ENCODE measurements at regions not wholly inside any gene's neighbourhood (a gene's known extent, or its start where the extent isn't known, plus 50 kb on each side); places are given as distances from the start of the nearest gene placed in this dataset.

GRCh38 chr18:51656249-51656648 lies 458.8 kb upstream of the MEX3C start:
- DNase-seq (ENCODE audit: extremely low spot score), result no peak
- Histone ChIP-seq H3K27ac (replicated peaks in 1 of 4) (no peak overlapping the region), H3K4me1 (no peaks in the 10 kb centered on the region), H3K36me3 (no peaks in the 10 kb centered on the region), H3K9me3 (no peaks in the 10 kb centered on the region), H3K27me3 (no peaks in the 10 kb centered on the region), H3K4me3 (no peak overlapping the region)
- TF ChIP-seq POLR2AphosphoS5 (IDR thresholded peaks at IDR 0.05), result no peak
- TF ChIP-seq EP300 (IDR thresholded peaks at IDR 0.05), result no peak
- TF ChIP-seq CTCF (IDR thresholded peaks at IDR 0.05), result no peak
- no peak for TF ChIP-seq POLR2A (IDR thresholded peaks at IDR 0.05; ENCODE audit: low read depth)
- intact Hi-C loops (cut with DNase I), result no loop called here
- 86% methylated on average over 12 of the region's 12 CpGs for WGBS

GRCh38 chr18:51658436-51658835 lies 461.0 kb upstream of the MEX3C start:
- no peaks in the 10 kb centered on the region for H3K27me3 ChIP-seq
- no peak overlapping the region for H3K4me3 ChIP-seq
- DNase-seq (ENCODE audit: extremely low spot score), result no peak
- no peak overlapping the region for H3K27ac ChIP-seq (replicated peaks in 1 of 4)
- 39% methylated on average over 4 of the region's 4 CpGs for WGBS
- H3K9me3 ChIP-seq, result no peaks in the 10 kb centered on the region
- TF ChIP-seq CTCF (IDR thresholded peaks at IDR 0.05), result no peak
- no peaks in the 10 kb centered on the region for H3K36me3 ChIP-seq
- intact Hi-C loops (cut with DNase I), result no loop called here
- no peaks in the 10 kb centered on the region for H3K4me1 ChIP-seq

GRCh38 chr18:51659781-51660180 lies 462.3 kb upstream of the MEX3C start:
- WGBS, result 100% methylated on average over 2 of the region's 3 CpGs
- no peaks in the 10 kb centered on the region for H3K4me1 ChIP-seq
- H3K27me3 ChIP-seq, result no peaks in the 10 kb centered on the region
- TF ChIP-seq CTCF (IDR thresholded peaks at IDR 0.05), result no peak
- no peak for TF ChIP-seq POLR2AphosphoS5 (IDR thresholded peaks at IDR 0.05)
- no peak for TF ChIP-seq EP300 (IDR thresholded peaks at IDR 0.05)
- no peak for TF ChIP-seq POLR2A (IDR thresholded peaks at IDR 0.05; ENCODE audit: low read depth)
- no peak overlapping the region for H3K4me3 ChIP-seq
- H3K36me3 ChIP-seq, result no peaks in the 10 kb centered on the region
- H3K9me3 ChIP-seq, result no peaks in the 10 kb centered on the region
- DNase-seq (ENCODE audit: extremely low spot score), result no peak
- intact Hi-C loops (cut with DNase I), result no loop called here
- no peak overlapping the region for H3K27ac ChIP-seq (replicated peaks in 1 of 4)

- Histone ChIP-seq H3K36me3 (no peaks in the 10 kb centered on the region), H3K27ac (replicated peaks in 1 of 4) (no peak overlapping the region), H3K4me1 (no peaks in the 10 kb centered on the region), H3K4me3 (no peak overlapping the region), H3K27me3 (peaks cover 0 to 4% (median 0%) of the 10 kb centered on the region in 4 donors), H3K9me3 (no peaks in the 10 kb centered on the region)
- DNase-seq (ENCODE audit: extremely low spot score), result no peak
- intact Hi-C loops (cut with DNase I), result no loop called here
- TF ChIP-seq EP300 (IDR thresholded peaks at IDR 0.05) (no peak), POLR2A (IDR thresholded peaks at IDR 0.05; ENCODE audit: low read depth) (no peak), CTCF (IDR thresholded peaks at IDR 0.05) (no peak), POLR2AphosphoS5 (IDR thresholded peaks at IDR 0.05) (no peak)
- 60% methylated on average over 2 of the region's 2 CpGs for WGBS
Measured at GRCh38 chr18:51660188-51660715, 462.8 kb upstream of the MEX3C start.

GRCh38 chr18:51664236-51664635 lies 466.8 kb upstream of the MEX3C start:
- 89% methylated on average over 3 of the region's 3 CpGs for WGBS
- Histone ChIP-seq H3K9me3 (no peaks in the 10 kb centered on the region), H3K4me1 (peaks cover 0 to 5% (median 0%) of the 10 kb centered on the region in 4 donors), H3K4me3 (no peak overlapping the region), H3K27me3 (peaks cover 0 to 32% (median 1%) of the 10 kb centered on the region in 4 donors), H3K36me3 (no peaks in the 10 kb centered on the region), H3K27ac (replicated peaks in 1 of 4) (no peak overlapping the region)
- no peak for DNase-seq (ENCODE audit: extremely low spot score)
- TF ChIP-seq EP300 (IDR thresholded peaks at IDR 0.05) (no peak), POLR2AphosphoS5 (IDR thresholded peaks at IDR 0.05) (no peak), CTCF (IDR thresholded peaks at IDR 0.05) (no peak), POLR2A (IDR thresholded peaks at IDR 0.05; ENCODE audit: low read depth) (no peak)
- intact Hi-C loops (cut with DNase I), result no loop called here

All from esophagus muscularis mucosa (tissue), 4 donors.